Ishikawa (cell line): ENCODE measurements at regions not wholly inside any gene's neighbourhood (a gene's known extent, or its start where the extent isn't known, plus 50 kb on each side); places are given as distances from the start of the nearest gene placed in this dataset.

Source experiments
- CEBPB ChIP-seq: IDR thresholded peaks from 2 replicates; pipeline ENCODE4 v1.6.1; 2012
- CREB1 ChIP-seq: IDR thresholded peaks from 2 replicates; pipeline ENCODE4 v1.6.1; 2012; ENCODE audit warnings: low read depth
- EGR1 ChIP-seq: IDR thresholded peaks from 2 replicates; pipeline ENCODE4 v1.6.1; 2012
- EP300 ChIP-seq: IDR thresholded peaks from 2 replicates; pipeline ENCODE4 v1.6.1; 2012; ENCODE audit warnings: borderline replicate concordance
- FOXM1 ChIP-seq: IDR thresholded peaks from 2 replicates; pipeline ENCODE4 v1.6.1; 2012; ENCODE audit warnings: low read depth, borderline replicate concordance
- NFIC ChIP-seq: IDR thresholded peaks from 2 replicates; pipeline ENCODE4 v1.6.1; 2012
- RAD21 ChIP-seq: IDR thresholded peaks from 2 replicates; pipeline ENCODE4 v1.6.1; 2012; ENCODE audit warnings: low read depth
- TAF1 ChIP-seq: IDR thresholded peaks from 2 replicates; pipeline ENCODE4 v1.6.1; 2012; ENCODE audit warnings: low read depth, mild to moderate bottlenecking
- TCF12 ChIP-seq: IDR thresholded peaks from 2 replicates; pipeline ENCODE4 v1.6.1; 2012; ENCODE audit warnings: low read depth
- TEAD4 ChIP-seq: IDR thresholded peaks from 2 replicates; pipeline ENCODE4 v1.6.1; 2012
- YY1 ChIP-seq: IDR thresholded peaks from 2 replicates; pipeline ENCODE4 v1.6.1; 2012; ENCODE audit warnings: low read depth
- ZBTB7A ChIP-seq: IDR thresholded peaks from 2 replicates; pipeline ENCODE4 v1.6.1; 2012; ENCODE audit warnings: low read depth
- TF ChIP-seq, protein P1 (sequence below): IDR thresholded peaks from 2 replicates; pipeline ENCODE4 v1.6.1; 2012
- TF ChIP-seq, protein P2 (sequence below): IDR thresholded peaks from 2 replicates; pipeline ENCODE4 v1.6.1; 2012
- TF ChIP-seq, protein P3 (sequence below): IDR thresholded peaks from 2 replicates; pipeline ENCODE4 v1.6.1; 2012; ENCODE audit warnings: low read depth, mild to moderate bottlenecking

DNA sequence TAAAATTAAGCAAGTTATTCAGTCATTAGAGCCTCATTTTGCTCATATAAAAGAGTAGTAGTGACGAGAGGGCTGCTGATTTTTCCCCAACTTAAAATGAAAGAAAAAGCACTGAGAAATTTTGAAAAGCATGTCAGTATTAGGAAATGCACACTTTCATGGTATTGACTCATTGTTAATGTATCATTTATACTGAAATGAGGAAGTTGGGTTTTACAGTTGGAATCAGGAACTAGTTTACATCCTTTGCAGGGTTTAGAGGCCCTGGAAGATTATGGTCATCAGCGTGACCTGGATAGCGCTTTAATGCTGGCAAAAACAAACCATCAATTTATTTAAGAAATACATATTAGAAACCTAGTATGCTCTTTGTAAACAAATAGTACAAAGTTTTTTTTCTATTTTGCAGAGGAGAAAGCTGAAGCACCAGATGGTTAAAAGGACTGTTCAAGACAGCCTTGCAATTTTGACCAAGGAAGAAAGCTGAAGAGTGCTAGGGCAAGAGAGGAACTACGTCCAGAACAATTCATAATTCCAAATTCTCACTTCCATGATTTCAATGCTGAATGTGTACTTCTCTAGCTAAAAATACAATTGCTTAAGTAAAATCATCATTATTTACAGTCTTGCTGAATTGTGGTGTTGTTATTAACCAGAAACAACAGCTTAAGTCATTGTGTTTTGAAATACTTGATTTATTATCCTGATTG lies 94.8 kb upstream of the SGIP1 start:
- no peak for TF ChIP-seq RAD21
- TF ChIP-seq TAF1: no peak
- no peak for TF ChIP-seq CEBPB
- no peak for TF ChIP-seq YY1
- no peak for TF ChIP-seq CREB1
- TF ChIP-seq ZBTB7A: no peak

DNA sequence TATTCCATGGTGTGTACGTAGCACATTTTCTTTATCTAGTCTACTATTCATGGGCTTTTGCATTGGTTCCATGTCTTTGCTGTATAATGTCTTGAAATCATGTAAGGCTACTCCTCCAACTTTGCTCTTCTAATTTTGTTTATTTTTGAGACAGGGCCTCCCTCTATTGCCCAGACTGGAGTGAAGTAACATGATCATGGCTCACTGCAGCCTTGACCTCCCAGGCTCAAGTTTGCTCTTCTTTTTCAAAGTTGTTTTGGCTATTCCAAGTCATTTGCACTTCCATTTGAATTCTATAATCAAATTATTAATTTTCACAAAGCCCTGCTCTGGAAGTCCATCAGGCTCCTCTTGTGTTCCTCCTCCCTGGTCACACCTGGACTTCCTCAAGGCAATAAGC lies 90.2 kb upstream of the SGIP1 start:
- TF ChIP-seq ZBTB7A: no peak
- TF ChIP-seq, protein P1, sequence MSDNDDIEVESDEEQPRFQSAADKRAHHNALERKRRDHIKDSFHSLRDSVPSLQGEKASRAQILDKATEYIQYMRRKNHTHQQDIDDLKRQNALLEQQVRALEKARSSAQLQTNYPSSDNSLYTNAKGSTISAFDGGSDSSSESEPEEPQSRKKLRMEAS: no peak
- TF ChIP-seq EGR1: no peak
- no peak for TF ChIP-seq RAD21
- no peak for TF ChIP-seq TAF1
- no peak for TF ChIP-seq TCF12
- TF ChIP-seq, protein P2, sequence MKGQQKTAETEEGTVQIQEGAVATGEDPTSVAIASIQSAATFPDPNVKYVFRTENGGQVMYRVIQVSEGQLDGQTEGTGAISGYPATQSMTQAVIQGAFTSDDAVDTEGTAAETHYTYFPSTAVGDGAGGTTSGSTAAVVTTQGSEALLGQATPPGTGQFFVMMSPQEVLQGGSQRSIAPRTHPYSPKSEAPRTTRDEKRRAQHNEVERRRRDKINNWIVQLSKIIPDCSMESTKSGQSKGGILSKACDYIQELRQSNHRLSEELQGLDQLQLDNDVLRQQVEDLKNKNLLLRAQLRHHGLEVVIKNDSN: no peak
- no peak for TF ChIP-seq CREB1
- TF ChIP-seq TEAD4: no peak
- TF ChIP-seq YY1: no peak

DNA sequence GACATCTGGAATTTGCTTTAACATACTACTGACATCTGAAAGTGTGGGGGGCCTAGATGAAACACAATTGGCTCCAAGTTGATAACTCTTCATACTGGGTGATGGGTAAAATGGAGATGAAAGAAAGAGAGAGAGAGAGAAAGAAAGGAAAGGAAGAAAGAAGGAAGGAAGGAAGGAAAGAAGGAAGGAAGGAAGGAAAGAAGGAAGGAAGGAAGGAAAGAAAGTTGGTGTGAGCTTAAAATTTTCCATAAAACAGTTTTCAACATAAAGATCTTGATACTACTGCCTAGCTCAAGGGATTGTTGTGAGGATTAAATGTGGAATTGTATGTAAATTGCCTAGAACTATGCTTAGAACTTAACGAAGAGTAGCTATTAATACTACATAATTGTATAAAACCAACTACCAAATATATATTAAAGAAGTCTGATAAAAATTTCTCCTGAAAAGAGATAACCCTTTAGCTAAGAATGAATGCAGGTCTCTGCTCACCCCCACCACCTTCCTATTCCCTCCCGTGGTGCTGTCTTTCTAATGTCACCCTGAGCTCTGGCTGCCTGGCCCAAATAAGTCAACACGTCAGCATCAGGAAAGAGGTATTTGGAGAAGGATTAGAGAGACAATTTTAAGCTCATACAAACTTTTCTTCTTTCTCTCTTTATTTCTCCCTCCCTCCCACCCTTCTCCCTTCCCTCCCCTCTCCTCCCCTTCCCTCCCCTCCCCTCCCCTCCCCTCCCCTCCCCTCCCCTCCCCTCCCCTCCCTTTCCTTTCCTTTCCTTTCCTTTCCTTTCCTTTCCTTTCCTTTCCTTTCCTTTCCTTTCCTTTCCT lies 89.3 kb upstream of the SGIP1 start:
- TF ChIP-seq CEBPB (no peak), FOXM1 (no peak), EP300 (no peak), YY1 (no peak), TCF12 (no peak), RAD21 (no peak), ZBTB7A (no peak), NFIC (no peak), TAF1 (no peak), EGR1 (no peak)
- TF ChIP-seq, protein P2: no peak
- TF ChIP-seq, protein P1: no peak
- TF ChIP-seq, protein P3, sequence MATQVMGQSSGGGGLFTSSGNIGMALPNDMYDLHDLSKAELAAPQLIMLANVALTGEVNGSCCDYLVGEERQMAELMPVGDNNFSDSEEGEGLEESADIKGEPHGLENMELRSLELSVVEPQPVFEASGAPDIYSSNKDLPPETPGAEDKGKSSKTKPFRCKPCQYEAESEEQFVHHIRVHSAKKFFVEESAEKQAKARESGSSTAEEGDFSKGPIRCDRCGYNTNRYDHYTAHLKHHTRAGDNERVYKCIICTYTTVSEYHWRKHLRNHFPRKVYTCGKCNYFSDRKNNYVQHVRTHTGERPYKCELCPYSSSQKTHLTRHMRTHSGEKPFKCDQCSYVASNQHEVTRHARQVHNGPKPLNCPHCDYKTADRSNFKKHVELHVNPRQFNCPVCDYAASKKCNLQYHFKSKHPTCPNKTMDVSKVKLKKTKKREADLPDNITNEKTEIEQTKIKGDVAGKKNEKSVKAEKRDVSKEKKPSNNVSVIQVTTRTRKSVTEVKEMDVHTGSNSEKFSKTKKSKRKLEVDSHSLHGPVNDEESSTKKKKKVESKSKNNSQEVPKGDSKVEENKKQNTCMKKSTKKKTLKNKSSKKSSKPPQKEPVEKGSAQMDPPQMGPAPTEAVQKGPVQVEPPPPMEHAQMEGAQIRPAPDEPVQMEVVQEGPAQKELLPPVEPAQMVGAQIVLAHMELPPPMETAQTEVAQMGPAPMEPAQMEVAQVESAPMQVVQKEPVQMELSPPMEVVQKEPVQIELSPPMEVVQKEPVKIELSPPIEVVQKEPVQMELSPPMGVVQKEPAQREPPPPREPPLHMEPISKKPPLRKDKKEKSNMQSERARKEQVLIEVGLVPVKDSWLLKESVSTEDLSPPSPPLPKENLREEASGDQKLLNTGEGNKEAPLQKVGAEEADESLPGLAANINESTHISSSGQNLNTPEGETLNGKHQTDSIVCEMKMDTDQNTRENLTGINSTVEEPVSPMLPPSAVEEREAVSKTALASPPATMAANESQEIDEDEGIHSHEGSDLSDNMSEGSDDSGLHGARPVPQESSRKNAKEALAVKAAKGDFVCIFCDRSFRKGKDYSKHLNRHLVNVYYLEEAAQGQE: no peak

DNA sequence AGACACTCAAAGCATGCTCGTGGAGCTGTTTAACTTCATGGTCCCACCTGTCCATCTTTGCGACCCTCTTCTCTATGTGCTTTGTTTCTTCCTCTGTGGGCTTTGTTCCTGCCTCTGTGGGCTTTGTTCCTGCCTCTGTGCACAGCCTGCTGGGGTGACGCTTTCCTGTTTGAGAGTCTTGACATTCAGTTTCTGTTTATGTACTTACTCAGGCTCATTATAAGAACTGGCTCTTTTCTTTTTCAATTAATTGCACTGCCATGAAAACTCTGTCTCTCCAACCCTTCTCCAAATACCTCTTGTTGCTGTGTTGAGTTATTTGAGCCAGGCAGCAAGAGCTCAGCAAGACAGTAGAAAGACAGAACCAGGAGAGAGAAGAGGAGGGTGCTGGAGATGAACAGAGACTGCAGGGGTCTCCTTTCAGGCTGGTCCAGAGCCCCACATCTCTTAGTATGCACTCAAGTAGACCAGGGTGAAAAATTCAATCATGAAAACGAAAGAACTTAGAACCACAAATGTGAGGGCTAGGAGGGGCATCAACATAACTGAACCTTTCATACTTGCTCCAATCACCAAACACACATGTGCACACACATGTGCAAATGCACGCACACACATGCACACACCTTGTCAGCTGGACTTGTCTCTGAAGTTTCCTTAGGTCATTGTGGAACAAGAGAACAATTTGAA lies 88.3 kb upstream of the SGIP1 start:
- TF ChIP-seq CEBPB: no peak
- no peak for TF ChIP-seq YY1
- TF ChIP-seq EP300: no peak
- TF ChIP-seq RAD21: no peak
- no peak for TF ChIP-seq TCF12
- TF ChIP-seq ZBTB7A: no peak
- TF ChIP-seq FOXM1: no peak
- TF ChIP-seq, protein P1: no peak
- TF ChIP-seq TEAD4: no peak
- no peak for TF ChIP-seq CREB1
- TF ChIP-seq, protein P2: no peak
- TF ChIP-seq NFIC: no peak
- TF ChIP-seq, protein P3: no peak
